Breast epithelium (tissue), 3 donors: ENCODE measurements at regions not wholly inside any gene's neighbourhood (a gene's known extent, or its start where the extent isn't known, plus 50 kb on each side); places are given as distances from the start of the nearest gene placed in this dataset.

Experiments
- CTCF ChIP-seq, 3 donors: fragments of 450-650 bp; IDR thresholded peaks; one replicate each; pipeline ENCODE4 v1.5.1; 2016 to 2017; ENCODE audit warnings: antibody characterized with exemption in 3 of 3, mild to moderate bottlenecking in 3 of 3, moderate library complexity in 3 of 3
- POLR2A ChIP-seq: fragments of 450-650 bp; IDR thresholded peaks from one replicate; pipeline ENCODE4 v1.6.1; 2016; ENCODE audit warnings: antibody characterized with exemption, mild to moderate bottlenecking, moderate library complexity
- POLR2AphosphoS5 ChIP-seq, 3 donors: sonication (generic); formaldehyde crosslinking; IDR thresholded peaks; one replicate each; pipeline ENCODE4 v1.6.1; 2017; ENCODE audit warnings: antibody characterized with exemption in 3 of 3

- TF ChIP-seq CTCF (IDR thresholded peaks at IDR 0.05) (no peak), POLR2AphosphoS5 (IDR thresholded peaks at IDR 0.05) (no peak), POLR2A (no peak)
Measured at GRCh38 chr2:65622951-65623535, 190.6 kb upstream of the SPRED2 start.
